Ishikawa (cell line): ENCODE measurements at regions not wholly inside any gene's neighbourhood (a gene's known extent, or its start where the extent isn't known, plus 50 kb on each side); places are given as distances from the start of the nearest gene placed in this dataset.
"Not testable (repeated sequence)": the region's sequence is repeated elsewhere in the genome, so short reads cannot be mapped to it uniquely, and the experiment has no call there.

Source experiments
- CEBPB ChIP-seq: IDR thresholded peaks from 2 replicates; pipeline ENCODE4 v1.6.1; 2012
- CREB1 ChIP-seq: IDR thresholded peaks from 2 replicates; pipeline ENCODE4 v1.6.1; 2012; ENCODE audit warnings: low read depth
- EGR1 ChIP-seq: IDR thresholded peaks from 2 replicates; pipeline ENCODE4 v1.6.1; 2012
- EP300 ChIP-seq: IDR thresholded peaks from 2 replicates; pipeline ENCODE4 v1.6.1; 2012; ENCODE audit warnings: borderline replicate concordance
- FOXM1 ChIP-seq: IDR thresholded peaks from 2 replicates; pipeline ENCODE4 v1.6.1; 2012; ENCODE audit warnings: low read depth, borderline replicate concordance
- MAX ChIP-seq: IDR thresholded peaks from 2 replicates; pipeline ENCODE4 v1.6.1; 2012
- NFIC ChIP-seq: IDR thresholded peaks from 2 replicates; pipeline ENCODE4 v1.6.1; 2012
- RAD21 ChIP-seq: IDR thresholded peaks from 2 replicates; pipeline ENCODE4 v1.6.1; 2012; ENCODE audit warnings: low read depth
- REST ChIP-seq: IDR thresholded peaks from 2 replicates; pipeline ENCODE4 v1.6.1; 2012; ENCODE audit warnings: low read depth, mild to moderate bottlenecking
- TAF1 ChIP-seq: IDR thresholded peaks from 2 replicates; pipeline ENCODE4 v1.6.1; 2012; ENCODE audit warnings: low read depth, mild to moderate bottlenecking
- YY1 ChIP-seq: IDR thresholded peaks from 2 replicates; pipeline ENCODE4 v1.6.1; 2012; ENCODE audit warnings: low read depth
- ZBTB7A ChIP-seq: IDR thresholded peaks from 2 replicates; pipeline ENCODE4 v1.6.1; 2012; ENCODE audit warnings: low read depth

GRCh38 chr4:9522903-9523302 is 78.7 kb downstream of the DEFB131A start:
- not testable (repeated sequence) for TF ChIP-seq TAF1, RAD21, MAX, REST, CEBPB, ZBTB7A, CREB1, YY1, NFIC, EGR1, EP300, FOXM1
